ENCODE measurements at regions not wholly inside any gene's neighbourhood (a gene's known extent, or its start where the extent isn't known, plus 50 kb on each side); places are given as distances from the start of the nearest gene placed in this dataset.

GRCh38 chr9:11757408-11757807 lies 935.8 kb upstream of the TYRP1 start:
- H3K27me3 Mint-ChIP-seq (ENCODE audit: low read depth in 2 of 2) = no peaks in the 10 kb centered on the region
- peaks cover 3 to 13% of the 10 kb centered on the region in 2 donors for H3K9me3 Mint-ChIP-seq
- no peak for TF ChIP-seq CTCF (IDR thresholded peaks at IDR 0.05)
- ATAC-seq = no peak
- no peaks in the 10 kb centered on the region for H3K4me1 Mint-ChIP-seq
- H3K4me3 ChIP-seq (ENCODE audit: low read length) = no peak overlapping the region
- intact Hi-C loops (cut with micrococcal nuclease) = no loop called here
- H3K4me3 Mint-ChIP-seq = no peak overlapping the region
- no peaks in the 10 kb centered on the region for H3K36me3 ChIP-seq (ENCODE audit: control insufficient read depth, insufficient read depth, low read length)
- H3K27me3 ChIP-seq (ENCODE audit: control insufficient read depth, insufficient read depth, low read length) = no peaks in the 10 kb centered on the region
- WGBS (ENCODE audit: insufficient coverage) = 69% methylated on average over 3 of the region's 3 CpGs
- H3K4me1 ChIP-seq (ENCODE audit: control insufficient read depth, insufficient read depth, low read length) = no peaks in the 10 kb centered on the region
- H3K9me3 ChIP-seq (ENCODE audit: control insufficient read depth, insufficient read depth, low read length) = peaks cover 7% of the 10 kb centered on the region
- no peak overlapping the region for H3K27ac Mint-ChIP-seq
- no peak for DNase-seq
- no peak overlapping the region for H3K27ac ChIP-seq (ENCODE audit: low read length)
- H3K36me3 Mint-ChIP-seq = peaks cover 7% of the 10 kb centered on the region

GRCh38 chr9:11758016-11758415 lies 935.2 kb upstream of the TYRP1 start:
- H3K27me3 Mint-ChIP-seq (ENCODE audit: low read depth in 2 of 2) = no peaks in the 10 kb centered on the region
- no peak overlapping the region for H3K27ac ChIP-seq (ENCODE audit: low read length)
- H3K4me1 ChIP-seq (ENCODE audit: control insufficient read depth, insufficient read depth, low read length) = no peaks in the 10 kb centered on the region
- peaks cover 8% of the 10 kb centered on the region for H3K9me3 ChIP-seq (ENCODE audit: control insufficient read depth, insufficient read depth, low read length)
- H3K27ac Mint-ChIP-seq = no peak overlapping the region
- 90% methylated on average over 3 of the region's 3 CpGs for WGBS (ENCODE audit: insufficient coverage)
- H3K4me1 Mint-ChIP-seq = no peaks in the 10 kb centered on the region
- no peaks in the 10 kb centered on the region for H3K36me3 ChIP-seq (ENCODE audit: control insufficient read depth, insufficient read depth, low read length)
- intact Hi-C loops (cut with micrococcal nuclease) = no loop called here
- H3K9me3 Mint-ChIP-seq = peaks cover 3 to 13% of the 10 kb centered on the region in 2 donors
- TF ChIP-seq CTCF (IDR thresholded peaks at IDR 0.05) = no peak
- no peak overlapping the region for H3K4me3 ChIP-seq (ENCODE audit: low read length)
- DNase-seq = no peak
- ATAC-seq = no peak
- no peak overlapping the region for H3K4me3 Mint-ChIP-seq
- no peaks in the 10 kb centered on the region for H3K27me3 ChIP-seq (ENCODE audit: control insufficient read depth, insufficient read depth, low read length)
- peaks cover 7% of the 10 kb centered on the region for H3K36me3 Mint-ChIP-seq

- Histone ChIP-seq H3K27ac (ENCODE audit: low read length) (no peak overlapping the region), H3K27me3 (ENCODE audit: control insufficient read depth, insufficient read depth, low read length) (no peaks in the 10 kb centered on the region), H3K4me1 (ENCODE audit: control insufficient read depth, insufficient read depth, low read length) (no peaks in the 10 kb centered on the region), H3K4me3 (ENCODE audit: low read length) (no peak overlapping the region), H3K36me3 (ENCODE audit: control insufficient read depth, insufficient read depth, low read length) (no peaks in the 10 kb centered on the region), H3K9me3 (ENCODE audit: control insufficient read depth, insufficient read depth, low read length) (peaks cover 3% of the 10 kb centered on the region)
- intact Hi-C loops (cut with micrococcal nuclease) = no loop called here
- Mint-ChIP-seq H3K4me1 (no peaks in the 10 kb centered on the region), H3K36me3 (peaks cover 7% of the 10 kb centered on the region), H3K27ac (no peak overlapping the region), H3K27me3 (ENCODE audit: low read depth in 2 of 2) (no peaks in the 10 kb centered on the region), H3K9me3 (peaks cover 10 to 25% of the 10 kb centered on the region in 2 donors), H3K4me3 (no peak overlapping the region)
- DNase-seq (no peak), ATAC-seq (no peak)
- no peak for TF ChIP-seq CTCF (IDR thresholded peaks at IDR 0.05)
- WGBS (ENCODE audit: insufficient coverage) = 64% methylated on average over 4 of the region's 4 CpGs
Observed at GRCh38 chr9:11779971-11780370, 913.2 kb upstream of the TYRP1 start.

GRCh38 chr9:11792870-11793269 lies 900.3 kb upstream of the TYRP1 start:
- H3K4me3 Mint-ChIP-seq = no peak overlapping the region
- ATAC-seq (no peak), DNase-seq (no peak)
- WGBS (ENCODE audit: insufficient coverage) = 94% methylated on average over 1 of the region's 1 CpG
- H3K9me3 Mint-ChIP-seq = peaks cover 3 to 18% of the 10 kb centered on the region in 2 donors
- no peaks in the 10 kb centered on the region for H3K36me3 Mint-ChIP-seq
- Histone ChIP-seq H3K27ac (ENCODE audit: low read length) (no peak overlapping the region), H3K4me3 (ENCODE audit: low read length) (no peak overlapping the region), H3K4me1 (ENCODE audit: control insufficient read depth, insufficient read depth, low read length) (no peaks in the 10 kb centered on the region), H3K9me3 (ENCODE audit: control insufficient read depth, insufficient read depth, low read length) (no peaks in the 10 kb centered on the region), H3K36me3 (ENCODE audit: control insufficient read depth, insufficient read depth, low read length) (no peaks in the 10 kb centered on the region), H3K27me3 (ENCODE audit: control insufficient read depth, insufficient read depth, low read length) (no peaks in the 10 kb centered on the region)
- intact Hi-C loops (cut with micrococcal nuclease) = no loop called here
- H3K27me3 Mint-ChIP-seq (ENCODE audit: low read depth in 2 of 2) = no peaks in the 10 kb centered on the region
- TF ChIP-seq CTCF (IDR thresholded peaks at IDR 0.05) = no peak
- H3K4me1 Mint-ChIP-seq = no peaks in the 10 kb centered on the region
- no peak overlapping the region for H3K27ac Mint-ChIP-seq
